HCT116 (cell line): ENCODE measurements at regions not wholly inside any gene's neighbourhood (a gene's known extent, or its start where the extent isn't known, plus 50 kb on each side); places are given as distances from the start of the nearest gene placed in this dataset.

ENCODE experiments used
- ATAC-seq: fragments of 200-7000 bp; cut with Tn5 transposase; 2 replicates; pipeline ENCODE4 v1.9.1; 2020; ENCODE audit warnings: mild to moderate bottlenecking, moderate library complexity
- BruUV-seq: library from RNA; stranded (reverse); fragments of 400-500 nt; replicated peaks from 2 replicates; lab custom pipeline; 2021; lab: Mats Ljungman, UMichigan
- CTCF ChIA-PET: fragments of 300-600 bp; sonication (Branson Sonifier 250); formaldehyde crosslinking; loops from one replicate; lab custom pipeline; 2021; ENCODE audit warnings: antibody characterized with exemption; lab: Charles Lee
- POLR2A ChIA-PET: fragments of 300-600, 350-600 bp; sonication (Branson Sonifier 250); formaldehyde crosslinking; loops from one replicate; lab custom pipeline; 2021; ENCODE audit warnings: antibody characterized with exemption; lab: Charles Lee
- RAD21 ChIA-PET, 2 experiments: fragments of 300-600 bp; sonication (Branson Sonifier 250); formaldehyde crosslinking; loops; one replicate each; lab custom pipeline; 2023; ENCODE audit warnings: low total read pairs in 2 of 2; ENCODE audit not compliant: uncharacterized antibody in 2 of 2, unreplicated experiment in 2 of 2, low non-redundant PET in 1 of 2; lab: Charles Lee
- DNase-seq: peaks from one replicate; pipeline ENCODE4 v3.0.0-alpha.2; 2010; ENCODE audit warnings: low read depth, low spot score
- H2AFZ ChIP-seq: fragments of 200-600 bp; shearing (Covaris generic), sonication (generic); 2 replicates; pipeline ENCODE4 v1.6.1; 2017; ENCODE audit warnings: low read depth, mixed run types, mixed read lengths, antibody characterized with exemption, low read length; ENCODE audit not compliant: poor library complexity, severe bottlenecking
- H3K27ac ChIP-seq: 2 replicates; pipeline ENCODE4 v1.5.1; 2012; ENCODE audit warnings: low read depth, low read length
- H3K27me3 ChIP-seq: fragments of 200-600 bp; sonication (generic); 2 replicates; pipeline ENCODE4 v1.6.1; 2016; ENCODE audit warnings: mixed run types, low read length, mixed read lengths; ENCODE audit not compliant: insufficient read depth
- H3K36me3 ChIP-seq, 2 experiments: fragments of 200-500 bp in 1 of 2; fragments of 200-600 bp in 1 of 2; sonication (Bioruptor generic) in 1 of 2; sonication (generic) in 1 of 2; 2 replicates each; pipeline versions ENCODE4 v1.5.1 to v1.6.1; 2014 to 2016; ENCODE audit warnings: low read length in 2 of 2, inconsistent platforms in 1 of 2, mixed read lengths in 1 of 2, mixed run types in 1 of 2; ENCODE audit not compliant: insufficient read depth in 2 of 2, control insufficient read depth in 1 of 2
- H3K4me1 ChIP-seq, 2 experiments: fragments of 200-600 bp in 1 of 2; sonication (generic) in 1 of 2; 2 replicates each; pipeline versions ENCODE4 v1.5.1 to v1.6.1; 2012 to 2017; ENCODE audit warnings: low read length in 2 of 2, inconsistent platforms in 1 of 2, mild to moderate bottlenecking in 1 of 2, mixed read lengths in 1 of 2, mixed run types in 1 of 2, moderate library complexity in 1 of 2; ENCODE audit not compliant: insufficient read depth in 2 of 2, control insufficient read depth in 1 of 2
- H3K4me2 ChIP-seq: fragments of 200-600 bp; sonication (generic); 2 replicates; pipeline ENCODE4 v1.6.1; 2017; ENCODE audit warnings: mixed run types, low read length, mixed read lengths
- H3K4me3 ChIP-seq, 2 experiments: fragments of 200-600 bp in 1 of 2; sonication (generic) in 1 of 2; replicated peaks in 1 of 2; 2 replicates each; pipeline ENCODE4 v1.5.1; 2011 to 2016; ENCODE audit warnings: low read length in 2 of 2, control low read depth in 1 of 2, low read depth in 1 of 2, mild to moderate bottlenecking in 1 of 2, mixed read lengths in 1 of 2, mixed run types in 1 of 2
- H3K79me2 ChIP-seq: fragments of 200-600 bp; sonication (generic); 2 replicates; pipeline ENCODE4 v1.6.1; 2017; ENCODE audit warnings: mild to moderate bottlenecking, mixed run types, low read length, moderate library complexity, mixed read lengths; ENCODE audit not compliant: insufficient read depth
- H3K9ac ChIP-seq: fragments of 200-600 bp; sonication (generic); 2 replicates; pipeline ENCODE4 v1.6.1; 2016; ENCODE audit warnings: low read length, mixed read lengths
- H3K9me2 ChIP-seq: fragments of 200-600 bp; sonication (generic), shearing (Covaris generic); 2 replicates; pipeline ENCODE4 v1.6.1; 2017; ENCODE audit warnings: mixed run types, mild to moderate bottlenecking, moderate library complexity; ENCODE audit not compliant: insufficient read depth
- H3K9me3 ChIP-seq, 2 experiments: fragments of 200-500 bp in 1 of 2; fragments of 200-600 bp in 1 of 2; sonication (Bioruptor generic) in 1 of 2; sonication (generic) in 1 of 2; 2 replicates each; pipeline ENCODE4 v1.6.1; 2014 to 2017; ENCODE audit warnings: low read length in 2 of 2, mixed read lengths in 2 of 2, inconsistent platforms in 1 of 2, low read depth in 1 of 2, mild to moderate bottlenecking in 1 of 2, mixed run types in 1 of 2, moderate library complexity in 1 of 2; ENCODE audit not compliant: control insufficient read depth in 1 of 2, insufficient read depth in 1 of 2
- H4K20me1 ChIP-seq: fragments of 200-600 bp; sonication (generic), shearing (Covaris generic); 2 replicates; pipeline ENCODE4 v1.6.1; 2017; ENCODE audit warnings: mixed run types, mild to moderate bottlenecking, moderate library complexity; ENCODE audit not compliant: insufficient read depth
- CBX3 ChIP-seq: IDR thresholded peaks from 2 replicates; pipeline ENCODE4 v1.6.1; 2012; ENCODE audit warnings: low read depth
- CEBPB ChIP-seq: IDR thresholded peaks from 2 replicates; pipeline ENCODE4 v1.6.1; 2012; ENCODE audit warnings: low read depth
- CTCF ChIP-seq, 3 experiments: fragments of 200-600 bp in 1 of 3; sonication (generic) in 1 of 3; IDR thresholded peaks in 2 of 3; conservative IDR thresholded peaks in 1 of 3; 2 replicates each; pipeline ENCODE4 v1.5.1; 2012 to 2017; ENCODE audit warnings: low read depth in 2 of 3, low read length in 2 of 3, antibody characterized with exemption in 1 of 3, borderline replicate concordance in 1 of 3, control low read depth in 1 of 3, mild to moderate bottlenecking in 1 of 3, mixed read lengths in 1 of 3, mixed run types in 1 of 3, moderate library complexity in 1 of 3; ENCODE audit not compliant: insufficient read depth in 1 of 3
- EGR1 ChIP-seq: IDR thresholded peaks from 2 replicates; pipeline ENCODE4 v1.6.1; 2012; ENCODE audit warnings: low read depth
- ELF1 ChIP-seq: IDR thresholded peaks from 2 replicates; pipeline ENCODE4 v1.6.1; 2012; ENCODE audit warnings: low read depth, borderline replicate concordance
- FOSL1 ChIP-seq: IDR thresholded peaks from 2 replicates; pipeline ENCODE4 v1.6.1; 2012; ENCODE audit warnings: low read depth
- MAX ChIP-seq: IDR thresholded peaks from 2 replicates; pipeline ENCODE4 v1.6.1; 2012
- RAD21 ChIP-seq: IDR thresholded peaks from 2 replicates; pipeline ENCODE4 v1.6.1; 2012; ENCODE audit warnings: low read depth, mild to moderate bottlenecking
- SIN3A ChIP-seq: IDR thresholded peaks from 2 replicates; pipeline ENCODE4 v1.6.1; 2012; ENCODE audit warnings: low read depth
- SRF ChIP-seq: IDR thresholded peaks from 2 replicates; pipeline ENCODE4 v1.6.1; 2012; ENCODE audit warnings: low read depth
- TCF7L2 ChIP-seq: IDR thresholded peaks from 2 replicates; pipeline ENCODE4 v1.7.0; 2011; ENCODE audit warnings: borderline replicate concordance, inconsistent platforms; ENCODE audit not compliant: insufficient read depth, insufficient read length; ENCODE audit errors: extremely low read depth
- ZFX ChIP-seq: fragments of 450-650 bp; IDR thresholded peaks from 2 replicates; pipeline ENCODE4 v1.6.1; 2017
- ZNF274 ChIP-seq: fragments of 200-500 bp; sonication (Bioruptor generic); IDR thresholded peaks from 2 replicates; pipeline ENCODE4 v1.6.1; 2014; ENCODE audit warnings: mild to moderate bottlenecking, low read depth, low read length, inconsistent platforms
- intact Hi-C: fragments of 100-400 bp; cut with micrococcal nuclease; formaldehyde crosslinking; loops from 2 replicates; pipeline ENCODE4 v1.10.0; 2022
- TF ChIP-seq, protein P1 (sequence below): IDR thresholded peaks from 2 replicates; pipeline ENCODE4 v1.6.1; 2012; ENCODE audit warnings: low read depth

GRCh38 chr11:97854877-97855276 lies 1165.9 kb upstream of the CNTN5 start:
- Histone ChIP-seq H3K79me2 (no peaks in the 10 kb centered on the region), H2AFZ (no peak overlapping the region), H3K9me2 (no peaks in the 10 kb centered on the region), H3K9ac (no peak overlapping the region), H3K4me2 (no peak overlapping the region), H3K4me3 (no peak overlapping the region), H4K20me1 (no peaks in the 10 kb centered on the region), H3K36me3 (no peaks in the 10 kb centered on the region), H3K27ac (no peak overlapping the region), H3K4me1 (no peaks in the 10 kb centered on the region), H3K27me3 (no peaks in the 10 kb centered on the region), H3K9me3 (peaks cover 0 to 18% of the 10 kb centered on the region in 2 experiments; a peak in 2 of 4 replicates)
- intact Hi-C loops, result no loop called here
- ChIA-PET RAD21 (no interaction called here), POLR2A (no interaction called here), CTCF (no interaction called here)
- TF ChIP-seq RAD21, result no peak
- no peak for TF ChIP-seq ELF1
- no peak for TF ChIP-seq SIN3A
- TF ChIP-seq CBX3, result no peak
- TF ChIP-seq, protein P1, sequence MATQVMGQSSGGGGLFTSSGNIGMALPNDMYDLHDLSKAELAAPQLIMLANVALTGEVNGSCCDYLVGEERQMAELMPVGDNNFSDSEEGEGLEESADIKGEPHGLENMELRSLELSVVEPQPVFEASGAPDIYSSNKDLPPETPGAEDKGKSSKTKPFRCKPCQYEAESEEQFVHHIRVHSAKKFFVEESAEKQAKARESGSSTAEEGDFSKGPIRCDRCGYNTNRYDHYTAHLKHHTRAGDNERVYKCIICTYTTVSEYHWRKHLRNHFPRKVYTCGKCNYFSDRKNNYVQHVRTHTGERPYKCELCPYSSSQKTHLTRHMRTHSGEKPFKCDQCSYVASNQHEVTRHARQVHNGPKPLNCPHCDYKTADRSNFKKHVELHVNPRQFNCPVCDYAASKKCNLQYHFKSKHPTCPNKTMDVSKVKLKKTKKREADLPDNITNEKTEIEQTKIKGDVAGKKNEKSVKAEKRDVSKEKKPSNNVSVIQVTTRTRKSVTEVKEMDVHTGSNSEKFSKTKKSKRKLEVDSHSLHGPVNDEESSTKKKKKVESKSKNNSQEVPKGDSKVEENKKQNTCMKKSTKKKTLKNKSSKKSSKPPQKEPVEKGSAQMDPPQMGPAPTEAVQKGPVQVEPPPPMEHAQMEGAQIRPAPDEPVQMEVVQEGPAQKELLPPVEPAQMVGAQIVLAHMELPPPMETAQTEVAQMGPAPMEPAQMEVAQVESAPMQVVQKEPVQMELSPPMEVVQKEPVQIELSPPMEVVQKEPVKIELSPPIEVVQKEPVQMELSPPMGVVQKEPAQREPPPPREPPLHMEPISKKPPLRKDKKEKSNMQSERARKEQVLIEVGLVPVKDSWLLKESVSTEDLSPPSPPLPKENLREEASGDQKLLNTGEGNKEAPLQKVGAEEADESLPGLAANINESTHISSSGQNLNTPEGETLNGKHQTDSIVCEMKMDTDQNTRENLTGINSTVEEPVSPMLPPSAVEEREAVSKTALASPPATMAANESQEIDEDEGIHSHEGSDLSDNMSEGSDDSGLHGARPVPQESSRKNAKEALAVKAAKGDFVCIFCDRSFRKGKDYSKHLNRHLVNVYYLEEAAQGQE, result no peak
- TF ChIP-seq TCF7L2, result no peak
- TF ChIP-seq SRF, result no peak
- no peak for TF ChIP-seq ZNF274
- TF ChIP-seq CTCF (IDR thresholded peaks at IDR 0.05 in 2 of 3, conservative IDR thresholded peaks at IDR 0.05 in 1 of 3; ENCODE audit: borderline replicate concordance in 1 of 3, insufficient read depth in 1 of 3, low read depth in 2 of 3, low read length in 2 of 3), result no peak
- TF ChIP-seq EGR1, result no peak
- no peak for TF ChIP-seq ZFX
- TF ChIP-seq MAX, result no peak
- TF ChIP-seq FOSL1, result no peak
- no peak for TF ChIP-seq CEBPB
- DNase-seq, result no peak
- BruUV-seq, result no TSS peak
- ATAC-seq, result no peak
